ENCODE measurements at regions not wholly inside any gene's neighbourhood (a gene's known extent, or its start where the extent isn't known, plus 50 kb on each side); places are given as distances from the start of the nearest gene placed in this dataset.

GRCh38 chr14:106210650-106211049 is 684.3 kb downstream of the TMEM121 start:
- TF ChIP-seq POLR2A (IDR thresholded peaks at IDR 0.05; ENCODE audit: insufficient read depth in 1 of 2, low read depth in 2 of 2, low read length in 2 of 2) (no peak), ZNF263 (CRISPR knock-in tag; IDR thresholded peaks at IDR 0.05) (no peak)

Data from HepG2 (cell line).